GM12875 (cell line): ENCODE measurements at regions not wholly inside any gene's neighbourhood (a gene's known extent, or its start where the extent isn't known, plus 50 kb on each side); places are given as distances from the start of the nearest gene placed in this dataset.

Experiments
- H3K4me3 ChIP-seq: one replicate; pipeline ENCODE4 v1.5.1; 2011; ENCODE audit warnings: low read depth, low read length, control low read depth
- TF ChIP-seq, protein P1 (sequence below): IDR thresholded peaks from 2 replicates; pipeline ENCODE4 v1.5.1; 2011; ENCODE audit warnings: low read depth, mild to moderate bottlenecking, control low read depth, inconsistent platforms, low read length, moderate library complexity, borderline replicate concordance; ENCODE audit not compliant: insufficient read depth

DNA sequence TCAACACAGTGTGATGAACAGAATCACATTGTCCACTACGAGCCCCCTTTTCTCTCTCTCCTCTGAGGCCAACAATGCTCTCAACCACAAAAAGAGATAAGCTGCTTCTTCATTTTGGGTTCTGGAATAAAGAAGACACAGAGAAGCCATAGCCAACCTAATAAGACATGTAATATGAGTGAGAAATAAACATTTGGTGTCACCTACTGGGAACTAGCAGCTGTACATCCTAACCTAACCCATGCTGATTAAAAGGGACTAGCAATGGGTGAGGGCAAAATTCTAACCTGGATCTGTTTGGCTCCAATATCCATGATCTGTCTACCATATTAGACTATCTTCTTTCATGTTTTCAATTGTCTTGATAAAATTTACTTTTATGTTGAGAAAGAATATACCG, 369.1 kb upstream of the MARCKS start:
- no peak overlapping the region for H3K4me3 ChIP-seq
- TF ChIP-seq, protein P1, sequence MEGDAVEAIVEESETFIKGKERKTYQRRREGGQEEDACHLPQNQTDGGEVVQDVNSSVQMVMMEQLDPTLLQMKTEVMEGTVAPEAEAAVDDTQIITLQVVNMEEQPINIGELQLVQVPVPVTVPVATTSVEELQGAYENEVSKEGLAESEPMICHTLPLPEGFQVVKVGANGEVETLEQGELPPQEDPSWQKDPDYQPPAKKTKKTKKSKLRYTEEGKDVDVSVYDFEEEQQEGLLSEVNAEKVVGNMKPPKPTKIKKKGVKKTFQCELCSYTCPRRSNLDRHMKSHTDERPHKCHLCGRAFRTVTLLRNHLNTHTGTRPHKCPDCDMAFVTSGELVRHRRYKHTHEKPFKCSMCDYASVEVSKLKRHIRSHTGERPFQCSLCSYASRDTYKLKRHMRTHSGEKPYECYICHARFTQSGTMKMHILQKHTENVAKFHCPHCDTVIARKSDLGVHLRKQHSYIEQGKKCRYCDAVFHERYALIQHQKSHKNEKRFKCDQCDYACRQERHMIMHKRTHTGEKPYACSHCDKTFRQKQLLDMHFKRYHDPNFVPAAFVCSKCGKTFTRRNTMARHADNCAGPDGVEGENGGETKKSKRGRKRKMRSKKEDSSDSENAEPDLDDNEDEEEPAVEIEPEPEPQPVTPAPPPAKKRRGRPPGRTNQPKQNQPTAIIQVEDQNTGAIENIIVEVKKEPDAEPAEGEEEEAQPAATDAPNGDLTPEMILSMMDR: no peak

DNA sequence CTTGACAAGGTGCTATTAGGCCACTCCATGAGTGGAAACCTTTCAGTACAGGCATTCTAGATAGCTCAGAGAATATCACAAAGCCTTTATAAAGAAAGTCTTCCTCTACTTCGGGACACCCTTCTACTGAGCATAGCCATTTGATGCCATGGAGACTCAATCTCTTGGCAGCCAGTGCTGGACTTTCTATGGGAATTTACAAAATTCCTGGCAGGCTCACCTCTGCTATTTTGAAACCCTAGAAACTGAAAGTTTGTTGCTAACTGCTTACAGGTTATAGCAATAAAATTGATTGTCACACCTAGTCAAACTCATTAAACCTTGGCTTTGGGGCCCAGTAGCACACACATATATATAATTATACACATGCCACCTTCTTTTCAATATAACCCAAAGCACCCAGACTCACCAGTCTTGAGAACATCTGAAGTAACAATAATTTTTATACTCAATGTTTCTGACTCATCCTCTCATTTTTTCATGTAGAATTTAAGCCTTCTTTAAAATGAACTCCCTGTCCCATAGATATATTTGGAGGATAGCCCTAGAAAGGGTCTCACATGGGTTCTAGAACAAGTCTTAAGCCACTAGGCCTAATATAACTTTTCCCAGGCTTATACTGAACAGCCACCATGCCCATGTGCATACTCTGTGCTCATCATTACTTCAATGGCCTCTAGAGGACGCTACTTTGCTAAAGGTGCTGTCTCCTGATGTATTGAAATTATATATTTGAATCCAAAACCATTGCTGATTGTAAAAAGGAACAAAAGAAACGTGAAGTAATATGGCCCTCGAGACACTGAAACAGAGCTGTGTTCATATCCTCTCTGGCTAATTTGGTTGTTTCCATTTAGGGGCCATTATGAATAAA, 368.1 kb upstream of the MARCKS start:
- H3K4me3 ChIP-seq: no peak overlapping the region
- TF ChIP-seq, protein P1: no peak

DNA sequence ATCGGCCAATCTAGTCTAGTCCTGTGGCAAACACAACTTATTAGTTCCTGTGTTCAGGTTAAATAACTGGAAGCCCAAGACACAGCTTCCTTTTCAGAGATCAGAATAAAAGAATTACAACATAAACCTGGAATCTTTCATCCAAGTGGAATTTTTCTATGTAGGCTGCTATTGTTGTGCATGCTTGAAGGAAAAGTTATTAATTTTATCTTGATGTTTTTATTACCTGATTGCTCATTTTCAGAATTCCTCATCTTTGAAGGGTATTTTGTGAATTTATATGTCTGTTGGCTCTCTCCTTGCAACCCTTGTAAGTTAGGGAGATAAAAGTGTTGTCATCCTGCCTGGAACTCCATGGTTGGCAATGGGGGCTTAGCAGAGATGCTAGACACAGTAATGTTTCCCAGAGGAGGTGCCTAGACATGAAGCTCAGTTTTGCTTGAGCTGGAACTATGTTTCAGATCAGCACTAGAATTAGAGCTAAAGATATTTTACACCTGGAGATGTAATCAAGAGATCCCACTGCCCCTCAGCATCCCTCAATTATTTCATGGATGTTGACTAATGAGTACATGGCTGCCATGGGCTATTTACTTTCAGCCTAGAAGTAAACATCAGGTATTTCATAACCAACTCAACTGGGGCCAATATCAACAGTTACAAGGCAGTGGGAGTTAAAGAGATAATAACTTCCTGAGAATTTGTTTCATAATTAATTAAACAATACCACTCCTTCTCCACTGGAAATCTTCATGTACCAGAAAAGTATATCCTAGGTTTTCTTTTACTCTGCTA, 367.0 kb upstream of the MARCKS start:
- no peak overlapping the region for H3K4me3 ChIP-seq
- TF ChIP-seq, protein P1: no peak

DNA sequence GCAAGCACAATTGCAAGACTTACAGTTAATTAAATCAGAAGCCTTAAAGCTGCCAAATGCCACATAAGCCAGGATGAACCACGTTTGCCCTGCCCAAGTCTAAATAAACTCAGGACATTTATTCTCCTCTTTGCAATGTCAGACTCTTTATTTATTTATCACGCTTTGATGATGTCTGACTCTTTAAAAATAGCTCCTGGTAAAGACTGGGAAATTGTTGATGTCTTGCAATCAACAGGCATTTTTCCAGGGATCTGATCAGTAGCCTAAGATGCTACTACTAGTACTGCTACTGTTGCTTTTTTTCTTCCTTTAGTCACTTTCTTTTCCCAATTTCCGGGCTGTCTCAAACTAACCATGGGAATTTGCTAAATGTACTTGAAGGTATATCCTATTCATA, 365.8 kb upstream of the MARCKS start:
- H3K4me3 ChIP-seq: no peak overlapping the region
- TF ChIP-seq, protein P1: no peak

DNA sequence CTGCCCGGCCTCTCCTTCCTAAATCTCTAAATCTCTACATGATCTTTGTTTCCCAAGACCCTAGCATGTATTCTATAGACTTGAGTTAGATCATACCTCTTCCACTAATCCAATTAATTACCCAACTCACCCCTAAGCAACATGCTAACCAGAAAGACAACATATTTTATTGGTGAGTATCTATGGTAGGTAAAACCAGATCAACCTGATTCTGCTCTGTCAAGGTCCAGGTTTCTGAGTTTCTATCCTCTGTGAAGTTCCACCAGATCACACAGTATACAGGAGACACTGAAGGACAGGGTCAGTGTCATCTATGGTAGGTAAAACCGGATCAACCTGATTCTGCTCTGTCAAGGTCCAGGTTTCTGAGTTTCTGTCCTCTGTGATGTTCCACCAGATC, 363.2 kb upstream of the MARCKS start:
- no peak overlapping the region for H3K4me3 ChIP-seq
- TF ChIP-seq, protein P1: no peak

DNA sequence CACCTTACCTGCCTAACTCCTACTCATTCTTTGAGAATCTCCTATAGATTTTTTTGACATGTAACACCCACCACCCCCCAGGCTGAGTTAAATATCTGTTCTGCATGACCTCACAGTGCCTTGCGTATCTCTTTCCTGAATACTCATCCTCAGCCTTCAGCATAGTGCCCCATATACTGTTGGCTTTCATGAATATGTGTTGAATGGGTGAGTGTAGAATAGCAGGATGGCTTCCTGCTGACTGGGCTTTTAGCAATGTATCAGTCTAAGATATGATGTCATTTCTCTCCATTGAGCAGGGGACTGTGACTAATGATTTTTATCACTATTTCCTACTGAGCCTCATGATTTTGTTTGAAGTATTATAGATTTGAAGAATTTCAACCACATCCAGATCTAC, 361.6 kb upstream of the MARCKS start:
- no peak overlapping the region for H3K4me3 ChIP-seq
- TF ChIP-seq, protein P1: no peak

DNA sequence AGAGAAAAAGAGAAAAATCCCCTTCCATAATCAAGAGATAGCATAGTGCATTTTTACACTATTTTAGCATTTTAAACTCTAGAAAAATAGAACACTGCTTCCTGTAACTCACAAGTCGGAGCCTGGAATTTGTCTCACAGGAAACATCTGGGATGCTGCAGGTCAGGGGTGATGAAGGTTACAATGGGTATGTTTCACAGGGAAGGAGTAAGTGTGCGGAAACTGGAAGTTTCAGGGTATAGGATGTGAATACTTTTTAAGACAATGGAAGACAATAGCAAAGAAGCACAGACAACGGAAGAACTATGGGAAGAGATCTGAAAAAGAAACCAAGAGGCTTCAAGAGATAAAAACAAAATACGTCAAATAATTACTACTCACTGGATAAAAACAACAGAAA, 361.0 kb upstream of the MARCKS start:
- H3K4me3 ChIP-seq: no peak overlapping the region

More for the DNA sequence above, 361.0 kb upstream of the MARCKS start:
- TF ChIP-seq, protein P1: no peak
